GM12878 (cell line): ENCODE measurements at regions not wholly inside any gene's neighbourhood (a gene's known extent, or its start where the extent isn't known, plus 50 kb on each side); places are given as distances from the start of the nearest gene placed in this dataset.

Experiments
- ETV6 ChIP-seq, 2 experiments: fragments of 450-650 bp in 1 of 2; IDR thresholded peaks in 1 of 2; conservative IDR thresholded peaks in 1 of 2; 2 replicates each; pipeline ENCODE4 v1.6.1; 2014; ENCODE audit warnings: antibody characterized with exemption in 1 of 2, borderline replicate concordance in 1 of 2, low read depth in 1 of 2, mild to moderate bottlenecking in 1 of 2, moderate library complexity in 1 of 2
- EZH2 ChIP-seq: IDR thresholded peaks from 2 replicates; pipeline ENCODE4 v1.6.1; 2012; ENCODE audit warnings: low read depth, mild to moderate bottlenecking, control low read depth, inconsistent platforms, low read length, borderline replicate concordance; ENCODE audit not compliant: control insufficient read depth
- JUNB ChIP-seq: IDR thresholded peaks from 2 replicates; pipeline ENCODE4 v1.6.1; 2016; ENCODE audit warnings: antibody characterized with exemption, mild to moderate bottlenecking
- MYC ChIP-seq: IDR thresholded peaks from 2 replicates; pipeline ENCODE4 v1.6.1; 2011; ENCODE audit warnings: mild to moderate bottlenecking, low read length, moderate library complexity, inconsistent platforms; ENCODE audit not compliant: insufficient read depth, insufficient replicate concordance, insufficient read length, severe bottlenecking
- NRF1 ChIP-seq: conservative IDR thresholded peaks from 2 replicates; pipeline ENCODE4 v1.6.1; 2011; ENCODE audit warnings: mild to moderate bottlenecking, low read depth, low read length, improper control_type of control experiment
- POLR2A ChIP-seq: IDR thresholded peaks from 2 replicates; pipeline ENCODE4 v1.6.1; 2011; ENCODE audit warnings: low read depth, mild to moderate bottlenecking, low read length
- STAT1 ChIP-seq: fragments of 450-650 bp; conservative IDR thresholded peaks from 2 replicates; pipeline ENCODE4 v1.6.1; 2014; ENCODE audit warnings: antibody characterized with exemption, mild to moderate bottlenecking
- TF ChIP-seq, protein P1 (sequence below): fragments of 450-650 bp; formaldehyde crosslinking; IDR thresholded peaks from 2 replicates; pipeline ENCODE4 v1.4.0; 2020; ENCODE audit warnings: mild to moderate bottlenecking, moderate library complexity
- TF ChIP-seq, protein P2 (sequence below): fragments of 450-650 bp; IDR thresholded peaks from 2 replicates; pipeline ENCODE4 v1.6.1; 2016; ENCODE audit warnings: mild to moderate bottlenecking

DNA sequence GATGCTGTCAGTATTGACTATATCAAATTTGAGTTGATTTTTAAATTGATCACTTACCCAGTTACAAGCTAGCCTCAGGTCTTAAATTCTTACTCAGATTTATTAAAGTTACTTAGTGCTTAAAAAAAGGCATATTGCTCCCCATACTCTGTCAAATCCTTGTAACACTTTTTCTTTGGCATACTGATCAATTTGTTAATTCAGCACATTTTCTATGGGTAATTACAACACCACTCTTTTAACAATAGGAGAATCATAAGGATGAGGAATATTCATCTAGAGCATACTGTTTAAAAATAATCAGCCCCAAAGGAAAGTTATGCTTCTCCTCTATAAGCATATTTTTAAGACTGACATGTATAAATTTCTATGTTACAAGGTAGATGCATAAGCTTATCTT, 482.5 kb downstream of the PABPC4L start:
- TF ChIP-seq NRF1 (no peak), POLR2A (no peak), ETV6 (conservative IDR thresholded peaks at IDR 0.05 in 1 of 2, IDR thresholded peaks at IDR 0.05 in 1 of 2; ENCODE audit: borderline replicate concordance in 1 of 2, low read depth in 1 of 2) (no peak), STAT1 (no peak), JUNB (no peak), MYC (no peak), EZH2 (no peak)
- TF ChIP-seq, protein P1, sequence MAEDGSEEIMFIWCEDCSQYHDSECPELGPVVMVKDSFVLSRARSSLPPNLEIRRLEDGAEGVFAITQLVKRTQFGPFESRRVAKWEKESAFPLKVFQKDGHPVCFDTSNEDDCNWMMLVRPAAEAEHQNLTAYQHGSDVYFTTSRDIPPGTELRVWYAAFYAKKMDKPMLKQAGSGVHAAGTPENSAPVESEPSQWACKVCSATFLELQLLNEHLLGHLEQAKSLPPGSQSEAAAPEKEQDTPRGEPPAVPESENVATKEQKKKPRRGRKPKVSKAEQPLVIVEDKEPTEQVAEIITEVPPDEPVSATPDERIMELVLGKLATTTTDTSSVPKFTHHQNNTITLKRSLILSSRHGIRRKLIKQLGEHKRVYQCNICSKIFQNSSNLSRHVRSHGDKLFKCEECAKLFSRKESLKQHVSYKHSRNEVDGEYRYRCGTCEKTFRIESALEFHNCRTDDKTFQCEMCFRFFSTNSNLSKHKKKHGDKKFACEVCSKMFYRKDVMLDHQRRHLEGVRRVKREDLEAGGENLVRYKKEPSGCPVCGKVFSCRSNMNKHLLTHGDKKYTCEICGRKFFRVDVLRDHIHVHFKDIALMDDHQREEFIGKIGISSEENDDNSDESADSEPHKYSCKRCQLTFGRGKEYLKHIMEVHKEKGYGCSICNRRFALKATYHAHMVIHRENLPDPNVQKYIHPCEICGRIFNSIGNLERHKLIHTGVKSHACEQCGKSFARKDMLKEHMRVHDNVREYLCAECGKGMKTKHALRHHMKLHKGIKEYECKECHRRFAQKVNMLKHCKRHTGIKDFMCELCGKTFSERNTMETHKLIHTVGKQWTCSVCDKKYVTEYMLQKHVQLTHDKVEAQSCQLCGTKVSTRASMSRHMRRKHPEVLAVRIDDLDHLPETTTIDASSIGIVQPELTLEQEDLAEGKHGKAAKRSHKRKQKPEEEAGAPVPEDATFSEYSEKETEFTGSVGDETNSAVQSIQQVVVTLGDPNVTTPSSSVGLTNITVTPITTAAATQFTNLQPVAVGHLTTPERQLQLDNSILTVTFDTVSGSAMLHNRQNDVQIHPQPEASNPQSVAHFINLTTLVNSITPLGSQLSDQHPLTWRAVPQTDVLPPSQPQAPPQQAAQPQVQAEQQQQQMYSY (CRISPR knock-in tag) = no peak
- TF ChIP-seq, protein P2, sequence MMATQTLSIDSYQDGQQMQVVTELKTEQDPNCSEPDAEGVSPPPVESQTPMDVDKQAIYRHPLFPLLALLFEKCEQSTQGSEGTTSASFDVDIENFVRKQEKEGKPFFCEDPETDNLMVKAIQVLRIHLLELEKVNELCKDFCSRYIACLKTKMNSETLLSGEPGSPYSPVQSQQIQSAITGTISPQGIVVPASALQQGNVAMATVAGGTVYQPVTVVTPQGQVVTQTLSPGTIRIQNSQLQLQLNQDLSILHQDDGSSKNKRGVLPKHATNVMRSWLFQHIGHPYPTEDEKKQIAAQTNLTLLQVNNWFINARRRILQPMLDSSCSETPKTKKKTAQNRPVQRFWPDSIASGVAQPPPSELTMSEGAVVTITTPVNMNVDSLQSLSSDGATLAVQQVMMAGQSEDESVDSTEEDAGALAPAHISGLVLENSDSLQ = no peak
